GM12865 (cell line): ENCODE measurements at regions not wholly inside any gene's neighbourhood (a gene's known extent, or its start where the extent isn't known, plus 50 kb on each side); places are given as distances from the start of the nearest gene placed in this dataset.
A peak's percentile ranks its signal among the peaks of the same experiment; 100 is the strongest.
"Not testable (repeated sequence)": the region's sequence is repeated elsewhere in the genome, so short reads cannot be mapped to it uniquely, and the experiment has no call there.

Source experiments
- DNase-seq: peaks from one replicate; pipeline ENCODE4 v3.0.0; 2010; ENCODE audit warnings: low read depth
- H3K4me3 ChIP-seq: 2 replicates; pipeline ENCODE4 v1.5.1; 2011; ENCODE audit warnings: mild to moderate bottlenecking, low read depth, low read length, control low read depth
- TF ChIP-seq, protein P1 (sequence below): IDR thresholded peaks from 2 replicates; pipeline ENCODE4 v1.5.1; 2011; ENCODE audit warnings: low read length, control low read depth, low read depth, inconsistent platforms; ENCODE audit not compliant: insufficient read depth; ENCODE audit errors: missing control alignments

DNA sequence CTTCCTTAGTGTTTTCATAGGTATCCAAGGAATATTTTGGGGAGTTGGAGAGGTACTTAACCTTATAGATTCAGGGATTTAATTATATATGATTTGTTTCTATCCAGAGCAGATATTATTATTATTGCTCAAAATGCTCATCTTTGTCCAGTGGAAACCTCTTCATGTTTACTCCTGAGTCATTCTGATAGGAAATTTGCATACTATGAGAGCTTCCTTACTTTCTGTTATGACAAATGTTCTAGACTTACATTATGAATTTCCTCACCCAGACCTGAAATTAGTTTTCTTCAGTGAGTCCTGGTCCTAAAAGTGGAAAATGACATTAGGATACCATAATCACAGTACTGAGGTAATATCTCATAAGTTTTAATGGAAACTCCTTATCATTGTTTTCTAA lies 57.5 kb upstream of the PLPPR5 start:
- TF ChIP-seq, protein P1, sequence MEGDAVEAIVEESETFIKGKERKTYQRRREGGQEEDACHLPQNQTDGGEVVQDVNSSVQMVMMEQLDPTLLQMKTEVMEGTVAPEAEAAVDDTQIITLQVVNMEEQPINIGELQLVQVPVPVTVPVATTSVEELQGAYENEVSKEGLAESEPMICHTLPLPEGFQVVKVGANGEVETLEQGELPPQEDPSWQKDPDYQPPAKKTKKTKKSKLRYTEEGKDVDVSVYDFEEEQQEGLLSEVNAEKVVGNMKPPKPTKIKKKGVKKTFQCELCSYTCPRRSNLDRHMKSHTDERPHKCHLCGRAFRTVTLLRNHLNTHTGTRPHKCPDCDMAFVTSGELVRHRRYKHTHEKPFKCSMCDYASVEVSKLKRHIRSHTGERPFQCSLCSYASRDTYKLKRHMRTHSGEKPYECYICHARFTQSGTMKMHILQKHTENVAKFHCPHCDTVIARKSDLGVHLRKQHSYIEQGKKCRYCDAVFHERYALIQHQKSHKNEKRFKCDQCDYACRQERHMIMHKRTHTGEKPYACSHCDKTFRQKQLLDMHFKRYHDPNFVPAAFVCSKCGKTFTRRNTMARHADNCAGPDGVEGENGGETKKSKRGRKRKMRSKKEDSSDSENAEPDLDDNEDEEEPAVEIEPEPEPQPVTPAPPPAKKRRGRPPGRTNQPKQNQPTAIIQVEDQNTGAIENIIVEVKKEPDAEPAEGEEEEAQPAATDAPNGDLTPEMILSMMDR = no peak
- DNase-seq = no peak
- H3K4me3 ChIP-seq = no peak overlapping the region

GRCh38 chr1:99069146-99069545 lies 64.5 kb upstream of the PLPPR5 start:
- TF ChIP-seq, protein P1 = no peak
- no peak overlapping the region for H3K4me3 ChIP-seq
- no peak for DNase-seq

DNA sequence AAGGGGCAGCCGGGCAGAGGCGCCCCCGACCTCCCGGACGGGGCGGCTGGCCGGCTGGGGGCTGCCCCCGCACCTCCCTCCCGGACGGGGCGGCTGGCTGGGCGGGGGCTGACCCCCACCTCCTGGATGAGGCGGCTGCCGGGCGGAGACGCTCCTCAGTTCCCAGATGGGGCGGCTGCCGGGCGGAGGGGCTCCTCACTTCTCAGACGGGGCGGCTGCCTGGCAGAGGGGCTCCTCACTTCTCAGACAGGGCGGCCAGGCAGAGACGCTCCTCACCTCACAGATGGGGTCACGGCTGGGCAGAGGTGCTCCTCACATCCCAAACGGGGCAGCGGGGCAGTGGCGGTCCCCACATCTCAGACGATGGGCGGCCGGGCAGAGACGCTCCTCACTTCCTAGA lies 73.9 kb upstream of the PLPPR5 start:
- not testable (repeated sequence) for DNase-seq

GRCh38 chr1:99082366-99082765 lies 77.7 kb upstream of the PLPPR5 start:
- DNase-seq = no peak
- TF ChIP-seq, protein P1 = no peak

More for the DNA sequence above, 73.9 kb upstream of the PLPPR5 start:
- not testable (repeated sequence) for H3K4me3 ChIP-seq

DNA sequence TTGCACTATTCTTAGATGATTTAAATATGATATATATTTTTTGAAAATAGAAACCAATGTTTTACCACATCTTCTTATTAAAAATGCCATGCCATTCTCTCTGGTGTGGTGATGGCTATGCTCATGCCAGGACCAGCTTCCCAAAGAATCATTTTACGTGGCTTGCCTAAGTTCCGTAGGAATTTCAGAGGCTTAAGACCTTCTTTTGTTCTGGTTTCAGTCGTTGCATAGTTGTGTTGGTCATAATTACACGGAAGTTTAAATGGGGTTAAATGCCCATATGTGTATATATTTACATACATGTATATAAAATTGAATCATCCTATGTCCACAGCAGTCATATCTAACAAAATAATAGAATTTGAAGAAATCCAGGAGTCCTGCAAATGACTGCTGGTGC lies 78.7 kb upstream of the PLPPR5 start:
- no peak overlapping the region for H3K4me3 ChIP-seq
- DNase-seq = no peak
- TF ChIP-seq, protein P1 = no peak

More at GRCh38 chr1:99082366-99082765, 77.7 kb upstream of the PLPPR5 start:
- no peak overlapping the region for H3K4me3 ChIP-seq

- DNase-seq = peak; percentile 38
- H3K4me3 ChIP-seq = no peak overlapping the region
- TF ChIP-seq, protein P1 = no peak
Measured at GRCh38 chr1:99084562-99084961, 79.9 kb upstream of the PLPPR5 start.

- no peak overlapping the region for H3K4me3 ChIP-seq
- TF ChIP-seq, protein P1 = no peak
- no peak for DNase-seq
Measured at GRCh38 chr1:99086057-99086456, 81.4 kb upstream of the PLPPR5 start.
